CD4-positive, alpha-beta T cell (primary cell): ENCODE measurements at regions not wholly inside any gene's neighbourhood (a gene's known extent, or its start where the extent isn't known, plus 50 kb on each side); places are given as distances from the start of the nearest gene placed in this dataset.

Experiments used
- ATAC-seq: fragments of 200-7000 bp; cut with Tn5 transposase; one replicate; pipeline ENCODE4 v1.10.0; 2022; ENCODE audit warnings: mild to moderate bottlenecking; ENCODE audit not compliant: poor library complexity
- CTCF ChIA-PET: fragments of 350-600 bp; sonication (Branson Sonifier 250); formaldehyde crosslinking; loops from one replicate; lab custom pipeline; 2021; ENCODE audit warnings: antibody characterized with exemption, inconsistent platforms; lab: Charles Lee
- POLR2A ChIA-PET: fragments of 350-600 bp; sonication (Branson Sonifier 250); formaldehyde crosslinking; loops from one replicate; lab custom pipeline; 2021; ENCODE audit warnings: antibody characterized with exemption, inconsistent platforms; lab: Charles Lee
- DNase-seq, 14 experiments: peaks; one replicate each; pipeline ENCODE4 v3.0.0-alpha.2; 2013 to 2020; ENCODE audit warnings: mixed read lengths in 2 of 14
- H3K27ac ChIP-seq, 2 donors: one replicate each; pipeline versions ENCODE4 v1.5.1 to v1.7.0; 2013; ENCODE audit warnings: low read length in 2 of 2, low read depth in 1 of 2, mild to moderate bottlenecking in 1 of 2
- H3K27me3 ChIP-seq, 2 experiments: 1 replicate in 1 of 2; 2 replicates in 1 of 2; pipeline versions ENCODE4 v1.6.1 to v1.7.0; 2013; ENCODE audit warnings: low read length in 2 of 2, control low read depth in 1 of 2, mild to moderate bottlenecking in 1 of 2, moderate library complexity in 1 of 2; ENCODE audit not compliant: insufficient read depth in 2 of 2, control insufficient read depth in 1 of 2
- H3K36me3 ChIP-seq: one replicate; pipeline ENCODE4 v1.6.1; 2013; ENCODE audit warnings: low read length, control low read depth; ENCODE audit not compliant: insufficient read depth
- H3K4me1 ChIP-seq: one replicate; pipeline ENCODE4 v1.6.1; 2013; ENCODE audit warnings: low read length, control low read depth; ENCODE audit not compliant: insufficient read depth
- H3K4me3 ChIP-seq: one replicate; pipeline ENCODE4 v1.5.1; 2013; ENCODE audit warnings: mild to moderate bottlenecking, low read length, moderate library complexity
- H3K9me3 ChIP-seq, 2 experiments: 1 replicate in 1 of 2; 2 replicates in 1 of 2; pipeline versions ENCODE4 v1.6.1 to v1.7.0; 2013; ENCODE audit warnings: low read length in 2 of 2, mild to moderate bottlenecking in 2 of 2, control low read depth in 1 of 2, moderate library complexity in 1 of 2; ENCODE audit not compliant: control insufficient read depth in 1 of 2, insufficient read depth in 1 of 2
- H3K27ac Mint-ChIP-seq: one replicate; pipeline ENCODE4 v1.8.0; 2020; ENCODE audit warnings: mixed read lengths
- H3K27me3 Mint-ChIP-seq: one replicate; pipeline ENCODE4 v1.8.0; 2021; ENCODE audit warnings: mixed read lengths
- H3K36me3 Mint-ChIP-seq: one replicate; pipeline ENCODE4 v1.8.0; 2021; ENCODE audit warnings: low read depth, mixed read lengths
- H3K4me1 Mint-ChIP-seq: one replicate; pipeline ENCODE4 v1.8.0; 2021; ENCODE audit warnings: low read depth, mixed read lengths
- H3K4me3 Mint-ChIP-seq: one replicate; pipeline ENCODE4 v1.8.0; 2020; ENCODE audit warnings: mild to moderate bottlenecking, mixed read lengths
- H3K9me3 Mint-ChIP-seq: one replicate; pipeline ENCODE4 v1.8.0; 2020; ENCODE audit warnings: mixed read lengths
- CTCF ChIP-seq: fragments of 200-600 bp; IDR thresholded peaks from one replicate; pipeline ENCODE4 v1.8.0; 2022; ENCODE audit warnings: antibody characterized with exemption, mild to moderate bottlenecking
- intact Hi-C, 2 experiments: fragments of 100-400 bp; cut with DNase I in 1 of 2; cut with micrococcal nuclease in 1 of 2; formaldehyde crosslinking; loops; one replicate each; pipeline versions ENCODE4 v1.15.1 to v1.9.0; 2023 to 2025; cut with DNase I, micrococcal nuclease

DNA sequence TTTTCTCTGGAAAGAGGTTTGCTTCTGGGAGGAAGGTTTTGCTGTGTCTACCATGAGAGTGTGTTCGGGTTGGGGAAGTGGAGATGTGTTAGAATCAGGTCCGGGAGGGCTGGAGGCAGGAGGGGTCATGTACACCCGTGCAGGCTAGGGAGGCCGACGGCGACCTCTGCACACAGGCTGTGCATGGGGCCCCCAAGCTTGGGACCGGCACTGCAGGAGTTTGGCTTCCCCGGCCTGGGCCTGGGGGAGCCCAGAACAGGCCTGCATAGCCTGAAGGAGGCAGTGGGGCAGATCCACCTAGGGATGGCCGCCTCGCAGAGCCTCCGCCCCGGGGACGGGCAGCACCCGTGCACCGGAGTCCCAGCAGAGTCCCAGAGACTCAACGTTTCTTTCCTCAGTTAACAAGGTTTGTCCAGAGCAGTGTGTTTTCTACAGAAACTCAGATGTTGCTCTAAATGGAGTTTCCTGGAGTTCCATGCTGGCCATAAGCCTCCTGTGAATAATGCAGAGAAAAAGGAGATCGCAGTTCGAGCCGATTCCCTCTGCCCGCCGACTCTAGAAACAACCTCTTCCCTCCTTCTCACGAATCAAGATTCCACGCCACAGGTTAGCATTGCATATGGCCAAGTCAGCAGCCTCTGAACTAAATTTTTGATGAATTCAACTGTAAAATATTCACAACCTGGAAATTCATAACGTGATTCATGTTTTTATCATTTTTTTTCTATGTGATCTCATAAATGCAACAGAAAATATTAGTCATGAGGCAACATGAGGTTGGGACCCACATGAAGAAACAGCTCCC lies 427.3 kb downstream of the BRD1 start:
- H3K27me3 ChIP-seq = peaks cover 2 to 4% of the 10 kb centered on the region in 2 experiments
- Mint-ChIP-seq H3K27ac (no peak overlapping the region), H3K36me3 (no peaks in the 10 kb centered on the region), H3K4me1 (no peaks in the 10 kb centered on the region), H3K9me3 (no peaks in the 10 kb centered on the region), H3K27me3 (peaks cover 16% of the 10 kb centered on the region), H3K4me3 (no peak overlapping the region)
- no peaks in the 10 kb centered on the region for H3K4me1 ChIP-seq
- intact Hi-C loops = no loop called here
- POLR2A ChIA-PET = no interaction called here
- H3K9me3 ChIP-seq = peaks cover 0 to 9% of the 10 kb centered on the region in 2 experiments
- H3K27ac ChIP-seq = no peak overlapping the region
- ATAC-seq = no peak
- TF ChIP-seq CTCF = no peak
- H3K4me3 ChIP-seq = no peak overlapping the region
- DNase-seq = no peak
- CTCF ChIA-PET = no interaction called here
- H3K36me3 ChIP-seq = no peaks in the 10 kb centered on the region

DNA sequence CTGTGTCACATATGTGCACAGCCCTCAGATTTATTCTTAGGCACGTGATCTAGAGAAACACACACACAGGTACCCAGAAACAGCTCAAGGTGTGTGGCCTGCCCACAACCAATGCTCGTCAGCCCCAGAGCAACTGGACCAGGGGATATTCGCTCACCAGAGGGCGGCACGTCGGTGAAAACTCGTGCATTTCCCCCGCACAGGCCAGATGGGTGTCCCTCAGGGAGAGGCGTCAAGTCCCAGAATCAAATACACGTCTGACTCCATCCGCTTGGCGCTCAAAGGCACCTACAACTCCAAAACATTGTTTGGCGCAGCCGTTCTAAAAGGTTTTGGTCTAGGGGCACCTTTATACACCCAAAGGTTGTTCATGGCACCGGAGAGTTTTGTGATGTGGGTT lies 429.0 kb downstream of the BRD1 start:
- Histone ChIP-seq H3K27ac (no peak overlapping the region), H3K27me3 (no peaks in the 10 kb centered on the region), H3K9me3 (peaks cover 0 to 17% of the 10 kb centered on the region in 2 experiments), H3K4me3 (no peak overlapping the region), H3K4me1 (no peaks in the 10 kb centered on the region), H3K36me3 (no peaks in the 10 kb centered on the region)
- Mint-ChIP-seq H3K27ac (no peak overlapping the region), H3K4me3 (no peak overlapping the region), H3K9me3 (peaks cover 2% of the 10 kb centered on the region), H3K36me3 (no peaks in the 10 kb centered on the region), H3K27me3 (peaks cover 14% of the 10 kb centered on the region), H3K4me1 (no peaks in the 10 kb centered on the region)
- DNase-seq (no peak), ATAC-seq (no peak)
- no peak for TF ChIP-seq CTCF
- ChIA-PET POLR2A (no interaction called here), CTCF (no interaction called here)
- intact Hi-C loops = no loop called here

DNA sequence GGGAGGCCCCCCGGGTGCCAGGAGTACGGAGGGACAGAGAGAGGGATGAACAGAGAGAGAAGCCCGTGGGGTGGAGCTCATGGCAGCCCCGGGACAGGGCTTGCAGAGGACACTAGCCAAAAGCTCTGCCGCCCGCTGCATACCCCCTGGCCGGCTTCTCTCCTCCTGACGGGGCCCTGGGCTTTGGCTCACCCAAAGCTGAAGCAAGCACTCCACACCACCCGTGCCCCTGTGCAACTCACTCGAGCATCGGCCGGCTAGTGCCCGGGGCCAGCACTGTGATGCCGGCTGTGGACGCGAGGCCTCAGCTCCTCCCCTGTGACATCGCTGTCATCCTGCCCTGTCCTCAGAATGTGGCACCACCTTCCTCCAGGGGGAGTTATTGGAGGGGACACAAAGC lies 429.6 kb downstream of the BRD1 start:
- Histone ChIP-seq H3K4me1 (no peaks in the 10 kb centered on the region), H3K4me3 (no peak overlapping the region), H3K27me3 (no peaks in the 10 kb centered on the region), H3K9me3 (peaks cover 0 to 21% of the 10 kb centered on the region in 2 experiments), H3K36me3 (no peaks in the 10 kb centered on the region), H3K27ac (no peak overlapping the region)
- DNase-seq = no peak
- H3K9me3 Mint-ChIP-seq = peaks cover 2% of the 10 kb centered on the region
- H3K27me3 Mint-ChIP-seq = peaks cover 15% of the 10 kb centered on the region
- no peak overlapping the region for H3K4me3 Mint-ChIP-seq
- ChIA-PET POLR2A (no interaction called here), CTCF (no interaction called here)
- intact Hi-C loops = no loop called here
- no peak for TF ChIP-seq CTCF
- H3K27ac Mint-ChIP-seq = no peak overlapping the region
- ATAC-seq = no peak
- no peaks in the 10 kb centered on the region for H3K4me1 Mint-ChIP-seq
- H3K36me3 Mint-ChIP-seq = no peaks in the 10 kb centered on the region
